GM04504 (cell line): ENCODE measurements at regions not wholly inside any gene's neighbourhood (a gene's known extent, or its start where the extent isn't known, plus 50 kb on each side); places are given as distances from the start of the nearest gene placed in this dataset.
"Not testable (repeated sequence)": the region's sequence is repeated elsewhere in the genome, so short reads cannot be mapped to it uniquely, and the experiment has no call there.

Experiments
- DNase-seq: peaks from one replicate; pipeline ENCODE4 v3.0.0-alpha.2; 2012; ENCODE audit warnings: low read depth

DNA sequence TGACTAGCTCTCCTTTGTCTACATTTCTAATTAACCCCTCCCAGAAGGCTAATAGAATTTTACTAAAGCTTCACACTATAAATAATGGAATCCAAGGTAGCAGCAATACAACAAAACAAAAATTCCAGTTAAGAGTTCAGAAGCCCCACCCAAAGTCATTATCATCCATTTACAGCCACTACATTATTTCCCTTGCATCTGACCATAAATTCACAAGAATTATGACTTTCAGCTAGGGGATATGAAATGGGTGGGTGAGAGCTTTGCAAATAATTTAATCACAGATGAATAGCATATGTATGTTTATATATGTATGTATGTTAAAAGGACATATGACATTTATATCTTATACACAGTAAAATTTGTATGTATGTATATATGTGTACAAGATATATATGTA is 65.3 kb upstream of the PTGDR start:
- no peak for DNase-seq

DNA sequence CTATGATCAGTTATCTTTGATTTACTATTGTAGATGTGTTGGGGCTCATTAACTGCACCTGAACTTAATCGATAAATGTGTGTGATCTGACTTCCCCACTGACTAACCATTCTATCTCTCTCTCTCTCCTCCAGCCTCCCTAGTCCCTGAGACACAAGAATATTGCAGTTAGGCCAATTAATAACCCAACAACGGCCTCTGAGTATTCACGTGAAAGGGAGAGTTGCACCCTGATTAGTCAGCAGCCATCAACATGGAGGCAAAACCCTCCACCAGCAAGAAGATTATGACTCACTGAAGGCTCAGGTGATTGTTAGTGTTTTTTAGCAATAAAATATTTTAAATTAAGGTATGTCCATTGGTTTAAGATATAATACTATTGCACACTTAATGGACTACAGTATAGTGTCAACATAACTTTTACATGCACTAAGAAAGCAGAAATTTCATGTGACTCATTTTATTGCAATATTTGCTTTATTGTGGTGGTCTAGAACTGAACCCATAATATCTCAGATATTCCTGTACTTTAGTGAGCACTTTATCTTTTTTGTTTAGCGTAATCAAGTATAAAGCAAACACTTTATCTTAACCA is 77.1 kb upstream of the PTGDR start:
- no peak for DNase-seq

DNA sequence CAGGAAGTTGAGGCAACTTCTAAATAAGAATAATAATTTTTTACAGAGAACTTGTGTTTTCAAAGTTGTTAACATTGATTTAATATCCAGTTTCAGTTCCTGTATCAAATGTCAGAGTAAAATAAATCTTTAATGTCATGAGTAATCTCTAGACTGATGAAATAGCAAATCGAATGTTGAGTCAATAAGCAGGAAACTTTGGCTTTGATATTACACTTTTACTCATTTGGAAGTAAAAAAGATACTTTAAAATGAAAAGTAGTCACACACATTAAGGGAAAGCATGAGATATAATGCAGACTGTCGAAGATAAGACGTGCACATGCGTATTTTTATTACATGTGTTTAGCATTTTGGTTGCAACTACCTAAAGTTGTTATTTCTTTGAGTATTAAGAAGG is 78.2 kb upstream of the PTGDR start:
- DNase-seq = no peak

- DNase-seq = no peak
Observed at GRCh38 chr14:52188381-52188780, 79.1 kb upstream of the PTGDR start.

DNA sequence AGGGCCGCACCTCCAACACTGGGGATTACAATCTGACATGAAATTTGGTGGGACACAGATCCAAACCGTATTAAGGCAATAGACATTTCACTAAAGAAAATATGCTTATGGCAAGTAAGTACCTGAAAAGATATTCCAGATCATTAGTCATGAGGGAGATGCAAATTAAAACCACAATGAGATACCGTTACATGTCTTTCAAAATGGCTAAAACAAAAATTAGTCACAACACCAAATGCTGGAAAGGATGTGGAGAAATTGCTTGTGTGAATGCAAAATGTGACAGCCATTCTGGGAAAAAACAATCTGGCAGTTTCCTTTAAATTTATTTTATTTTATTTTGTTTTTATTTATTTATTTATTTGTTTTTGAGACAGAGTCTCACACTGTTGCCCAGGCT is 82.3 kb upstream of the PTGDR start:
- no peak for DNase-seq

DNA sequence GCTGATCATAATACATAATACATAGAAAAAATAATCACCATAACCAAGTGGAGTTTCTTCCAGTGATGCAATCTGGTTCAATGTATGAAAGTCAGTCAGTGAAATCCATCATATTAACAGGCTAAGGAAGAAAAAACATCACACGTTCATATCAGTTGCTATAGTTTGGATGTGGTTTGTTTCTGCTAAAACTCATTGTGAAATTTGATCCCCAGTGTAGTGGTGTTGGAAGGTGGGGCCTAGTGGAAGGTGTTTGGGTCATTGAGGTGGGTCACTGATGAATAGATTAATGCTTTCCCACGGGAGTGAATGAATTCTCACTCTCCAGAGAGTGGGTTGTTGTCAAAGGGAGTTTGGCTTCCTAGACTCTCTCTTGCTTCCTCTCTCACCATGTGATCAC is 84.6 kb upstream of the PTGDR start:
- DNase-seq = no peak

- no peak for DNase-seq
Observed at GRCh38 chr14:52179141-52179790, 88.2 kb upstream of the PTGDR start.

GRCh38 chr14:52175982-52176502 is 91.5 kb upstream of the PTGDR start:
- no peak for DNase-seq

DNA sequence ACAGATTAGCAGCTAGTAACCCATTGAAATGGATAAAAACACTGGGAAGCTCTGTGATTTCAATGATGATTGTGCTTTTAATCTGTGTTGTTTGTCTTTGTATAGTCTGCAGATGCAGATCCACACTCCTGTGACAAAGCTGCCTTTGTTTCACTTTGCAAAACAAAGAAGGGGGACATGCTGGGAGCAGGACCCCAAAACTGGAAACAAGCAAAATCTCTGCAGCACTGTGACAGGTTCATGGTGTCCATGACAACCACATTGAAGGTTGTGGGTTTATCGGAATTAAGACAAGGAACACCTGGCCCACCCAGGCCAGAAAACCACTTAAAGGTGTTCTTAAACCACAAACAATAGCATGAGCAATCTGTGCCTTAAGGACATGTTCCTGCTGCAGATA is 95.6 kb upstream of the PTGDR start:
- DNase-seq = not testable (repeated sequence)

DNA sequence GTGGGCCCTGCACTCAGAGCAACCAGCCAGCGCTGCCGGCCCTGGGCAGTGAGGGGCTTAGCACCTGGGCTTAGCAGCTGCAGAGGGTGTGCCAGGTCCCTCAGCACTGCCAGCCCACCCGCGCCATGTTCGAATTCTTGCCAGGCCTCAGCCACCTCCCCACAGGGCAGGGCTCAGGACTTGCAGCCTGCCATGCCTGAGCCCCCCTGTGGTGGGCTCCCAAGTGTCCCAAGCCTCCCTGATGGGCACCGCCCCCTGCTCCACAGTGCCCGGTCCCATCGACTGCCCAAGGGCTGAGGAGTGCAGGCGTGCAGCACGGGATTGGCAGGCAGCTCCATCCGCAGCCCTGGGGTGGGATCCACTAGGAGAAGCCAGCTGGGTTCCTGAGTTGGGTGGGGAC is 98.0 kb upstream of the NID2 start:
- DNase-seq = no peak

DNA sequence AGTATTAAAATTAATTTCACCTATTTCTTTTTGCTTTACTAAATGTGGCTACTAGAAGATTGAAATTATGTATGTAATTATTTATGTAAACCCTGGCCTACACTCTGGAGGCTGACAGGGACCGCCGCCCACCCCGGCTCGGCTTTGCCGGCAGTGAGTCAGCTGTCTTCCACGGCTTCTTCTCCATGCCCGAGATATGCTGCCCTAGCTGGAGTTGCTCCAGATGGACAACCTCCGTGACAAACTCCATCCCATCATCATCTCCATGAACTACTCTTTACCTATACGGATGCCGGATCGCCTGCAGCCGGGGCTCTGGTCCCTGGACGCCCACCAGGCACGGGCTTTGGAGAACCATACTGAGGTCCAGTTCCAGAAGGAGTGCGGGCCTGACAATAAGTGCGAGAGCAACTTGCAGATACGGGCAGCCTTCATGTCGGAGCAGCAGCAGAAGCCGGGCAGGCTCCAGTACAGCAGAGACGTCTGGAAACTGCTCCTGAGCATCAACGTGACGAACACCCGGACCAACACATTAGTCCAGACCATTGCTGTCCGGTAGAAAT is 86.9 kb upstream of the NID2 start:
- DNase-seq = no peak

DNA sequence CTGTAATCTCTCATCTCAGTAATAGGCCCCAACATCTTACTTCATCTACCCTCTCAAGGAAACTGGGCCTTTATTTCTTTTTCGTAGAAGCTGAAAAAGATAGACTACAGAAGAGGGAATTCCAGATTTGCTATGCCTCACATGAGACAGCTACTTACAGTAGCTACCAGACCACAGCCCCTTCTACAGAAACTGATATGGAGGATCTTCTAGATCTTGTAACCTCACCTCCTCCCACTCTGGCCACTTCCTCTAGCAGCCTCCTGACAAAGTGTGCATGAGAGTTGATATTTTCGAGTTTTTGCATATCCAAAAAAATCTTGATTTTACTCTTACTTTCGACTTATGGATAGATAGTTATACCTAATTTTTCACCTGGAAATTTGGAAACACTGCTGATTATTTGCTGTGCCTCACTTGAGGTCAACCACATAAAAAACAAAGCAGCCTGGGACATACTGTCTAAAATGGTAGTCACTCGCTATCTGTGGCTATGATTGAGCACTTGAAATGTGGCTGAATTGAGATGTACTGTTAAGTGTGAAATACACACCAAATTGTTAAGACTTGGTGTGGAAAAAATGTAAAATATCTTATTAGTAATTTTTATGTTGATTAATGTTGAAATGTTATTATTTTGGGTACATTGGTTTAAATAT is 86.3 kb upstream of the NID2 start:
- no peak for DNase-seq

GRCh38 chr14:52153939-52154338 is 85.1 kb upstream of the NID2 start:
- DNase-seq = no peak

- DNase-seq = no peak
Observed at GRCh38 chr14:52150162-52150561, 81.3 kb upstream of the NID2 start.

GRCh38 chr14:52148371-52148770 is 79.5 kb upstream of the NID2 start:
- no peak for DNase-seq

- no peak for DNase-seq
Observed at GRCh38 chr14:52146504-52146903, 77.6 kb upstream of the NID2 start.

DNA sequence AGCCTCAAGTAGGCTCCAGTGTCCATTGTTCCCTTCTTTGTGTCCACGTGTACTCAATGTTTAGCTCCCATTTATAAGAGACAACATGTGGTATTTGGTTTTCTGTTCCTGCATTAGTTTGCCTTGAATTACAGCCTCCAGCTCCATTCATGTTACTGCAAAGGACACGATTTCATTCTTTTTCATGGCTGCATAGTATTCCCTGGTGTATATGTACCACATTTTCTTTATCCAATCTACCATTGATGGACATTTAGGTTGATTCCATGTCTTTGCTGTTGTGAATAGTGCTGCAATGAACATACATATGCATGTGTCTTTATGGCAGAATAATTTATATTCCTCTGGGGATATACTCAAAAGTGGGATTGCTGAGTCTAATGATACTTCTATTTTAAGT is 75.2 kb upstream of the NID2 start:
- not testable (repeated sequence) for DNase-seq

DNA sequence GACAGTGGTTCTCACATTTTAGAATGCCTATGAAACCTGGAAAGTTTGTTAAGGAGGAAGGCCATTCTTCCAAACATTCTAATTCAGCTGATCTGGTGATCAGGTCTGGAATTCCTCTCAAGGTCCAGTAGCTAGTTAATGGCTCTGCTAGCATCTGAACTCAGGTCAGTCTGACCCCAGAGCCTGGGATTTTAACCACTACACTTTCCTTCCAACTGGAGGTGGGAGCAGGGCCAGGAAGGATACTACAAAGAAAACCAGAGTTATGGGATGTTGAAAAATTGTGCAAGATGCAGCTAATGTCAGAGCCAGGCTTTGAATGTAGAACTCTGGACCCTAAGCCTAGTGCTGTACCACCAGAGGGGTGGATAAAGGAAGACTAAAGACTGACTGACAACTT is 73.6 kb upstream of the NID2 start:
- DNase-seq = no peak

DNA sequence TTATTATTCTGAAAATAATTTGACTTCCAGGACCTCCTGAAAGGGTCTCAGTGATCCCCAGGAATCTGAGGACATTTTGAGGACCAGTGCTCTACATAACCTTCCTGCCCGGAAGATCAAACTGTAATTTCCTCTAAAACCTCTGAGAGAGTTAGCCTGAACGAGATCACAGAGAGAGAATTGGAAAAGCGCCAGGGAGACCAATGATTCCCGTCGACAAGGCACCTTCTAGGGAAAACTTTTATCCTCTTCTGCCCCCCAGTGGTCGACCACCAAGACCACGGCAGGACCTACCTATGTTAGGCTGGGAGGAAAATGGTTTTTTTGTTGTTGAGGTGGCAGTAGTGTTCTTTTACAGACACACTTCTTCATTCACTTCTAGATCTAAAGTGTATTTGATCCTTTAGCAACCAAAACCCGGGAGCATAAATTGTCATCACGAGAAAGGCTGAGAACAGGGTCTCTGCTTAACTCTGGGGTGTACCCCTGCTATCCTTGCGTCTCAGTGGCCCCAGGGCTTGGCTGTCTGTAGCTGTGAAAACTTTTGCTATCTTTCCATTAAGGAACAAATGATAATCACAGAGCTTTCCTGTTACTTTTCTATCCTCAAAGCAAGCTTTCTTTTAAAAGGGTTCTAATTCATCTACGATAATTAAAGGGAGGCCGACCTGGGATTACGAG is 62.9 kb upstream of the NID2 start:
- DNase-seq = peak; percentile 85

GRCh38 chr14:52129721-52130120 is 60.9 kb upstream of the NID2 start:
- DNase-seq = no peak

DNA sequence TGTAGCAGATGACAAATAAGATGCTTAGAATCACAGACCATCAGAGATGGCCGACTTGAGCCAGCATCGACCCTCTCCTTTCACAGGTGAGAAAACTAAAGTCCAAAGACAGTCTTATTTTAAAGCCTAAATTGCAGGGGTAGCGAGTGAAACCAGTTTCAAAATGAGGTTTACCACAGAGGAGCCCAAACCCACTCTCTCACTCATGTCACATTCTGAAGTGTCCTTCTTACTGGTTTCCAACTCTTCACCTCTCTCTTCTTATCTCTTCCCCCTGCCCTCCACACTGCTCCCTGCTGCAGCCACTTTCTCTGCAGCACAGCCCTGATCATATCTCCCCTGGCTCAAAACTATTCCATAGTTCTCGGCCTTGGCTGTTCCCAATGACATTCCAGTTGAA is 57.0 kb upstream of the NID2 start:
- no peak for DNase-seq

GRCh38 chr14:52124791-52125684 is 56.2 kb upstream of the NID2 start:
- DNase-seq = peak; percentile 72
